ENCODE measurements at regions not wholly inside any gene's neighbourhood (a gene's known extent, or its start where the extent isn't known, plus 50 kb on each side); places are given as distances from the start of the nearest gene placed in this dataset.

DNA sequence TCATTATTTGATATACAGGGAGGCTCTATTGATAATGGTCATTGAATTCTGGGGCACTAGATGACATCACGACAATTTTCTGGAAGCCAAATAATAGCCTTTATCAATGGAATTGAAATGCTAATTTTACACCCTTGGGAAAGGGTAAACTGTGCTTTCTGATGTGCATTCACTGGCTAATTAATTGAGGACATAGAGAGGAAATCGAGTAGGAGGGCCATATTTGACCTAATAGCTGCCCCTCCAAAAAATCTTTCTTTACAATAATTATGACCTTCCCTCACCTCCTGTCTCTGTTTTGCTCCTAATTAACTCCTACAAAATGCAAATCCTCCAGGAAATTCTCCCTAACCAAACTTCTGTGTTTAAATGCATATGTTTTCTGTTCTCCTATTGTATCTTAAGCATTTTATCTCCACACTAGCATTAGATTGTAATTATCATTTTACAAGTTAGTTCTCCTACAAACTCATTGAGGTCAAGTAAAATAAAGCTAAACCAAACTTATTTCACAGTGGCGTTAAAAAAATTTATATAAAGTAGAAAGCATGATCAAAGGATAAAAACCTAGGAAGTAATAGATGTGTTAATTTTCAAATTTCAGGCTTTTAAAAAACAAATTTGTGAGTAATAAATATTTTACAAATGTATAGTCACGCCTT, 1414.0 kb upstream of the AGA start:
- Histone ChIP-seq H4K20me1 (ENCODE audit: insufficient read depth) (no peaks in the 10 kb centered on the region), H3K9ac (ENCODE audit: low read length) (no peak overlapping the region), H3K4me2 (ENCODE audit: low read length) (no peak overlapping the region), H3K9me3 (ENCODE audit: control insufficient read depth in 1 of 2, insufficient read depth in 1 of 2, low read depth in 1 of 2, low read length in 2 of 2) (no peaks in the 10 kb centered on the region), H3K4me1 (ENCODE audit: control insufficient read depth in 1 of 2, insufficient read depth in 2 of 2, low read length in 2 of 2) (no peaks in the 10 kb centered on the region), H2AFZ (ENCODE audit: low read depth, low read length, poor library complexity, severe bottlenecking) (no peak overlapping the region), H3K27ac (ENCODE audit: low read depth, low read length) (no peak overlapping the region), H3K27me3 (ENCODE audit: insufficient read depth, low read length) (no peaks in the 10 kb centered on the region), H3K36me3 (ENCODE audit: control insufficient read depth in 1 of 2, insufficient read depth in 2 of 2, low read length in 2 of 2) (no peaks in the 10 kb centered on the region), H3K79me2 (ENCODE audit: insufficient read depth, low read length) (no peaks in the 10 kb centered on the region), H3K4me3 (replicated peaks in 1 of 2; ENCODE audit: low read depth in 1 of 2, low read length in 2 of 2) (no peak overlapping the region), H3K9me2 (ENCODE audit: insufficient read depth) (no peaks in the 10 kb centered on the region)
- no peak for TF ChIP-seq SP1 (IDR thresholded peaks at IDR 0.05; ENCODE audit: low read depth)
- TF ChIP-seq JUND (IDR thresholded peaks at IDR 0.05): no peak
- no peak for TF ChIP-seq EGR1 (IDR thresholded peaks at IDR 0.05; ENCODE audit: low read depth)
- TF ChIP-seq, protein P1, sequence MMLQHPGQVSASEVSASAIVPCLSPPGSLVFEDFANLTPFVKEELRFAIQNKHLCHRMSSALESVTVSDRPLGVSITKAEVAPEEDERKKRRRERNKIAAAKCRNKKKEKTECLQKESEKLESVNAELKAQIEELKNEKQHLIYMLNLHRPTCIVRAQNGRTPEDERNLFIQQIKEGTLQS (IDR thresholded peaks at IDR 0.05): no peak
- TF ChIP-seq, protein P2, sequence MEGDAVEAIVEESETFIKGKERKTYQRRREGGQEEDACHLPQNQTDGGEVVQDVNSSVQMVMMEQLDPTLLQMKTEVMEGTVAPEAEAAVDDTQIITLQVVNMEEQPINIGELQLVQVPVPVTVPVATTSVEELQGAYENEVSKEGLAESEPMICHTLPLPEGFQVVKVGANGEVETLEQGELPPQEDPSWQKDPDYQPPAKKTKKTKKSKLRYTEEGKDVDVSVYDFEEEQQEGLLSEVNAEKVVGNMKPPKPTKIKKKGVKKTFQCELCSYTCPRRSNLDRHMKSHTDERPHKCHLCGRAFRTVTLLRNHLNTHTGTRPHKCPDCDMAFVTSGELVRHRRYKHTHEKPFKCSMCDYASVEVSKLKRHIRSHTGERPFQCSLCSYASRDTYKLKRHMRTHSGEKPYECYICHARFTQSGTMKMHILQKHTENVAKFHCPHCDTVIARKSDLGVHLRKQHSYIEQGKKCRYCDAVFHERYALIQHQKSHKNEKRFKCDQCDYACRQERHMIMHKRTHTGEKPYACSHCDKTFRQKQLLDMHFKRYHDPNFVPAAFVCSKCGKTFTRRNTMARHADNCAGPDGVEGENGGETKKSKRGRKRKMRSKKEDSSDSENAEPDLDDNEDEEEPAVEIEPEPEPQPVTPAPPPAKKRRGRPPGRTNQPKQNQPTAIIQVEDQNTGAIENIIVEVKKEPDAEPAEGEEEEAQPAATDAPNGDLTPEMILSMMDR (IDR thresholded peaks at IDR 0.05 in 2 of 3, conservative IDR thresholded peaks at IDR 0.05 in 1 of 3; ENCODE audit: borderline replicate concordance in 1 of 3, insufficient read depth in 1 of 3, low read depth in 2 of 3, low read length in 2 of 3): no peak
- no peak for TF ChIP-seq TCF7L2 (IDR thresholded peaks at IDR 0.05; ENCODE audit: borderline replicate concordance, extremely low read depth, insufficient read depth, insufficient read length)
- no peak for TF ChIP-seq CEBPB (IDR thresholded peaks at IDR 0.05; ENCODE audit: low read depth)
- no peak for TF ChIP-seq POLR2AphosphoS5 (IDR thresholded peaks at IDR 0.05; ENCODE audit: low read depth, low read length)
- no peak for TF ChIP-seq EZH2 (IDR thresholded peaks at IDR 0.05)
- TF ChIP-seq FOSL1 (IDR thresholded peaks at IDR 0.05; ENCODE audit: low read depth): no peak
- TF ChIP-seq, protein P3, sequence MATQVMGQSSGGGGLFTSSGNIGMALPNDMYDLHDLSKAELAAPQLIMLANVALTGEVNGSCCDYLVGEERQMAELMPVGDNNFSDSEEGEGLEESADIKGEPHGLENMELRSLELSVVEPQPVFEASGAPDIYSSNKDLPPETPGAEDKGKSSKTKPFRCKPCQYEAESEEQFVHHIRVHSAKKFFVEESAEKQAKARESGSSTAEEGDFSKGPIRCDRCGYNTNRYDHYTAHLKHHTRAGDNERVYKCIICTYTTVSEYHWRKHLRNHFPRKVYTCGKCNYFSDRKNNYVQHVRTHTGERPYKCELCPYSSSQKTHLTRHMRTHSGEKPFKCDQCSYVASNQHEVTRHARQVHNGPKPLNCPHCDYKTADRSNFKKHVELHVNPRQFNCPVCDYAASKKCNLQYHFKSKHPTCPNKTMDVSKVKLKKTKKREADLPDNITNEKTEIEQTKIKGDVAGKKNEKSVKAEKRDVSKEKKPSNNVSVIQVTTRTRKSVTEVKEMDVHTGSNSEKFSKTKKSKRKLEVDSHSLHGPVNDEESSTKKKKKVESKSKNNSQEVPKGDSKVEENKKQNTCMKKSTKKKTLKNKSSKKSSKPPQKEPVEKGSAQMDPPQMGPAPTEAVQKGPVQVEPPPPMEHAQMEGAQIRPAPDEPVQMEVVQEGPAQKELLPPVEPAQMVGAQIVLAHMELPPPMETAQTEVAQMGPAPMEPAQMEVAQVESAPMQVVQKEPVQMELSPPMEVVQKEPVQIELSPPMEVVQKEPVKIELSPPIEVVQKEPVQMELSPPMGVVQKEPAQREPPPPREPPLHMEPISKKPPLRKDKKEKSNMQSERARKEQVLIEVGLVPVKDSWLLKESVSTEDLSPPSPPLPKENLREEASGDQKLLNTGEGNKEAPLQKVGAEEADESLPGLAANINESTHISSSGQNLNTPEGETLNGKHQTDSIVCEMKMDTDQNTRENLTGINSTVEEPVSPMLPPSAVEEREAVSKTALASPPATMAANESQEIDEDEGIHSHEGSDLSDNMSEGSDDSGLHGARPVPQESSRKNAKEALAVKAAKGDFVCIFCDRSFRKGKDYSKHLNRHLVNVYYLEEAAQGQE (IDR thresholded peaks at IDR 0.05; ENCODE audit: low read depth): no peak
- TF ChIP-seq ZNF274 (IDR thresholded peaks at IDR 0.05; ENCODE audit: low read depth, low read length): no peak
- no peak for TF ChIP-seq ZFX (IDR thresholded peaks at IDR 0.05)
- TF ChIP-seq POLR2A (IDR thresholded peaks at IDR 0.05; ENCODE audit: borderline replicate concordance, extremely low read depth, insufficient read depth, insufficient read length): no peak
- no TSS peak for BruUV-seq (replicated peaks)
- DNase-seq (ENCODE audit: low read depth, low spot score): no peak
- intact Hi-C loops (cut with micrococcal nuclease): no loop called here
- no peak for ATAC-seq
- RAD21 ChIA-PET (ENCODE audit: low non-redundant PET in 1 of 2, low total read pairs in 2 of 2, uncharacterized antibody in 2 of 2, unreplicated experiment in 2 of 2): no interaction called here
- CTCF ChIA-PET: no interaction called here
- POLR2A ChIA-PET: no interaction called here

All from HCT116 (cell line).